ENCODE measurements at regions not wholly inside any gene's neighbourhood (a gene's known extent, or its start where the extent isn't known, plus 50 kb on each side); places are given as distances from the start of the nearest gene placed in this dataset.
A peak's percentile ranks its signal among the peaks of the same experiment; 100 is the strongest.

DNA sequence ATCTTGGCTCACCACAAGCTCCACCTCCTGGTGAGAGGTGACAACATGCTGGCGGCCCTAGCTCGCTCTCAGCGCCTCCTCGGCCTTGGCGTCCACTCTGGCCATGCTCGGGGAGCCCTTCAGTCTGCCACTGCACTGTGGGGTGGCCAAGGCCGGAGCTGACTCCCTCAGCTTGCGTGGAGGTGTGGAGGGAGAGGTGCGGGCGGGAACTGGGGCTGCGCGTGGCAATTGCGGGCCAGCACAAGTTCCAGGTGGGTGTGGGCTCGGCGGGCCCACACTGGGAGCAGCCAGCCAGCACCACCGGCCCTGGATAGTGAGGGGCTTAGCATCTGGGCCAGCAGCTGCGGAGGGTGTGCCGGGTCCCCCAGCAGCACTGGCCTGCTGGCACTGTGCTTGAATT is 275.7 kb upstream of the P2RY1 start:
- Mint-ChIP-seq H3K27ac (no peak overlapping the region), H3K27me3 (no peaks in the 10 kb centered on the region), H3K4me1 (ENCODE audit: low read depth) (no peaks in the 10 kb centered on the region), H3K4me3 (no peak overlapping the region), H3K9me3 (no peaks in the 10 kb centered on the region), H3K36me3 (ENCODE audit: low read depth) (no peaks in the 10 kb centered on the region)
- no peaks in the 10 kb centered on the region for H3K36me3 ChIP-seq (ENCODE audit: insufficient read depth, low read length)
- no peaks in the 10 kb centered on the region for H3K27me3 ChIP-seq (ENCODE audit: control insufficient read depth in 1 of 2, insufficient read depth in 2 of 2, low read length in 2 of 2)
- peaks cover 0 to 5% of the 10 kb centered on the region in 2 experiments for H3K9me3 ChIP-seq (ENCODE audit: control insufficient read depth in 1 of 2, insufficient read depth in 1 of 2, low read length in 2 of 2)
- DNase-seq (no peak), ATAC-seq (ENCODE audit: poor library complexity) (no peak)
- no peaks in the 10 kb centered on the region for H3K4me1 ChIP-seq (ENCODE audit: insufficient read depth, low read length)
- no peak overlapping the region for H3K4me3 ChIP-seq (ENCODE audit: low read length)
- intact Hi-C loops (cut with DNase I, micrococcal nuclease) = no loop called here
- H3K27ac ChIP-seq (ENCODE audit: low read depth in 1 of 2, low read length in 2 of 2) = no peak overlapping the region
- ChIA-PET CTCF (no interaction called here), POLR2A (no interaction called here)
- TF ChIP-seq, protein P1, sequence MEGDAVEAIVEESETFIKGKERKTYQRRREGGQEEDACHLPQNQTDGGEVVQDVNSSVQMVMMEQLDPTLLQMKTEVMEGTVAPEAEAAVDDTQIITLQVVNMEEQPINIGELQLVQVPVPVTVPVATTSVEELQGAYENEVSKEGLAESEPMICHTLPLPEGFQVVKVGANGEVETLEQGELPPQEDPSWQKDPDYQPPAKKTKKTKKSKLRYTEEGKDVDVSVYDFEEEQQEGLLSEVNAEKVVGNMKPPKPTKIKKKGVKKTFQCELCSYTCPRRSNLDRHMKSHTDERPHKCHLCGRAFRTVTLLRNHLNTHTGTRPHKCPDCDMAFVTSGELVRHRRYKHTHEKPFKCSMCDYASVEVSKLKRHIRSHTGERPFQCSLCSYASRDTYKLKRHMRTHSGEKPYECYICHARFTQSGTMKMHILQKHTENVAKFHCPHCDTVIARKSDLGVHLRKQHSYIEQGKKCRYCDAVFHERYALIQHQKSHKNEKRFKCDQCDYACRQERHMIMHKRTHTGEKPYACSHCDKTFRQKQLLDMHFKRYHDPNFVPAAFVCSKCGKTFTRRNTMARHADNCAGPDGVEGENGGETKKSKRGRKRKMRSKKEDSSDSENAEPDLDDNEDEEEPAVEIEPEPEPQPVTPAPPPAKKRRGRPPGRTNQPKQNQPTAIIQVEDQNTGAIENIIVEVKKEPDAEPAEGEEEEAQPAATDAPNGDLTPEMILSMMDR (IDR thresholded peaks at IDR 0.05) = no peak

DNA sequence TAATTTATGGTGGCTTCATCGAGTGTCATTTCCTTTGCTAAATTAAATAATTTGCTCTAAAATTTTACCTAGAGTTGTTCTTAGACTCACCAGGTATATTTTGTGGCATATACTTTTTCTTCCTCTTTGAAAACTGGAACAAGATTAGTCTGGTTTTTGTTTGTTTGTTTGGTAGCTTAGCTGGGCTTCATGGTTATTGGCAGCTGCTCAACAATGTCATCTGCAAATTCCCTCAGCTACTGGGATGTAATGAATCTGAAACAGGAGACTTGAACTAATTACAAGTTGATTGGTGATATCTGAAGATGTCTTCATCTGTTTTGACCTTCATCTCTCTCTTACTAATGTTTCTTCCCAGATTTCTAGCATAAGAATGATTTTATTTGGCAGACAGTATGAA is 270.5 kb upstream of the P2RY1 start:
- CTCF ChIA-PET = no interaction called here
- no peaks in the 10 kb centered on the region for H3K36me3 Mint-ChIP-seq (ENCODE audit: low read depth)
- TF ChIP-seq, protein P1 (IDR thresholded peaks at IDR 0.05) = no peak
- POLR2A ChIA-PET = no interaction called here
- peaks cover 0 to under 1% of the 10 kb centered on the region in 2 experiments for H3K9me3 ChIP-seq (ENCODE audit: control insufficient read depth in 1 of 2, insufficient read depth in 1 of 2, low read length in 2 of 2)
- H3K4me3 ChIP-seq (ENCODE audit: low read length) = no peak overlapping the region
- no peak overlapping the region for H3K27ac ChIP-seq (ENCODE audit: low read depth in 1 of 2, low read length in 2 of 2)
- no peak overlapping the region for H3K4me3 Mint-ChIP-seq
- H3K27me3 ChIP-seq (ENCODE audit: control insufficient read depth in 1 of 2, insufficient read depth in 2 of 2, low read length in 2 of 2) = no peaks in the 10 kb centered on the region
- no peaks in the 10 kb centered on the region for H3K9me3 Mint-ChIP-seq
- intact Hi-C loops (cut with DNase I, micrococcal nuclease) = no loop called here
- no peaks in the 10 kb centered on the region for H3K36me3 ChIP-seq (ENCODE audit: insufficient read depth, low read length)
- DNase-seq (no peak), ATAC-seq (ENCODE audit: poor library complexity) (no peak)
- H3K4me1 Mint-ChIP-seq (ENCODE audit: low read depth) = no peaks in the 10 kb centered on the region
- H3K27ac Mint-ChIP-seq = no peak overlapping the region
- no peaks in the 10 kb centered on the region for H3K4me1 ChIP-seq (ENCODE audit: insufficient read depth, low read length)
- H3K27me3 Mint-ChIP-seq = no peaks in the 10 kb centered on the region

GRCh38 chr3:152574461-152575079 is 260.4 kb upstream of the P2RY1 start:
- peak in 9 of 14 experiments; percentile 4 to 44 (median 24) for DNase-seq
- H3K36me3 Mint-ChIP-seq (ENCODE audit: low read depth) = no peaks in the 10 kb centered on the region
- H3K27me3 Mint-ChIP-seq = peaks cover 4% of the 10 kb centered on the region
- no peaks in the 10 kb centered on the region for H3K9me3 ChIP-seq (ENCODE audit: control insufficient read depth in 1 of 2, insufficient read depth in 1 of 2, low read length in 2 of 2)
- no peaks in the 10 kb centered on the region for H3K36me3 ChIP-seq (ENCODE audit: insufficient read depth, low read length)
- no peak overlapping the region for H3K4me3 Mint-ChIP-seq
- no peaks in the 10 kb centered on the region for H3K4me1 ChIP-seq (ENCODE audit: insufficient read depth, low read length)
- H3K27ac ChIP-seq (ENCODE audit: low read depth in 1 of 2, low read length in 2 of 2) = no peak overlapping the region
- TF ChIP-seq, protein P1 (IDR thresholded peaks at IDR 0.05) = peak; percentile 43
- CTCF ChIA-PET = no interaction called here
- no peak overlapping the region for H3K27ac Mint-ChIP-seq
- H3K4me1 Mint-ChIP-seq (ENCODE audit: low read depth) = no peaks in the 10 kb centered on the region
- intact Hi-C loops (cut with DNase I, micrococcal nuclease) = no loop called here
- POLR2A ChIA-PET = no interaction called here
- H3K4me3 ChIP-seq (ENCODE audit: low read length) = no peak overlapping the region
- H3K9me3 Mint-ChIP-seq = no peaks in the 10 kb centered on the region
- no peaks in the 10 kb centered on the region for H3K27me3 ChIP-seq (ENCODE audit: control insufficient read depth in 1 of 2, insufficient read depth in 2 of 2, low read length in 2 of 2)
- no peak for ATAC-seq (ENCODE audit: poor library complexity)

Measured in CD4-positive, alpha-beta T cell (primary cell).